Osteoblast (primary cell): ENCODE measurements at regions not wholly inside any gene's neighbourhood (a gene's known extent, or its start where the extent isn't known, plus 50 kb on each side); places are given as distances from the start of the nearest gene placed in this dataset.

Experiments used
- DNase-seq: peaks from one replicate; pipeline ENCODE4 v3.0.0; 2011; ENCODE audit warnings: low spot score, mixed read lengths; ENCODE audit not compliant: insufficient read length; ENCODE audit errors: missing footprints
- H2AFZ ChIP-seq: 2 replicates; pipeline ENCODE4 v1.6.0; 2011; ENCODE audit warnings: mild to moderate bottlenecking, low read length
- H3K27ac ChIP-seq: 2 replicates; pipeline ENCODE4 v1.5.1; 2011; ENCODE audit warnings: mild to moderate bottlenecking, low read depth, low read length, moderate library complexity
- H3K27me3 ChIP-seq: 2 replicates; pipeline ENCODE4 v1.6.0; 2012; ENCODE audit warnings: mild to moderate bottlenecking, control low read depth, inconsistent platforms, low read length, moderate library complexity; ENCODE audit not compliant: insufficient read depth
- H3K36me3 ChIP-seq: 2 replicates; pipeline ENCODE4 v1.5.1; 2011; ENCODE audit warnings: mild to moderate bottlenecking, low read length, control low read depth, moderate library complexity; ENCODE audit not compliant: insufficient read depth
- H3K4me1 ChIP-seq: 2 replicates; pipeline ENCODE4 v1.5.1; 2011; ENCODE audit warnings: mild to moderate bottlenecking, low read length, control low read depth, moderate library complexity; ENCODE audit not compliant: insufficient read depth
- H3K4me2 ChIP-seq: 2 replicates; pipeline ENCODE4 v1.6.0; 2011; ENCODE audit warnings: mild to moderate bottlenecking, low read length; ENCODE audit not compliant: insufficient read depth
- H3K4me3 ChIP-seq: fragments of 200-600 bp; sonication (generic); 3 replicates; pipeline ENCODE4 v1.5.1; 2012; ENCODE audit warnings: mild to moderate bottlenecking, low read length, inconsistent platforms; ENCODE audit not compliant: insufficient read depth
- H3K79me2 ChIP-seq: 2 replicates; pipeline ENCODE4 v1.6.0; 2012; ENCODE audit warnings: mild to moderate bottlenecking, low read length, control low read depth, inconsistent platforms; ENCODE audit not compliant: insufficient read depth
- H3K9me3 ChIP-seq: 2 replicates; pipeline ENCODE4 v1.5.1; 2011; ENCODE audit warnings: low read depth, low read length, control low read depth
- H4K20me1 ChIP-seq: 2 replicates; pipeline ENCODE4 v1.6.0; 2012; ENCODE audit warnings: mild to moderate bottlenecking, low read length, control low read depth; ENCODE audit not compliant: insufficient read depth
- TF ChIP-seq, protein P1 (sequence below): IDR thresholded peaks from 2 replicates; pipeline ENCODE4 v1.5.1; 2011; ENCODE audit warnings: mild to moderate bottlenecking, low read depth, low read length, moderate library complexity; ENCODE audit errors: extremely low read depth

DNA sequence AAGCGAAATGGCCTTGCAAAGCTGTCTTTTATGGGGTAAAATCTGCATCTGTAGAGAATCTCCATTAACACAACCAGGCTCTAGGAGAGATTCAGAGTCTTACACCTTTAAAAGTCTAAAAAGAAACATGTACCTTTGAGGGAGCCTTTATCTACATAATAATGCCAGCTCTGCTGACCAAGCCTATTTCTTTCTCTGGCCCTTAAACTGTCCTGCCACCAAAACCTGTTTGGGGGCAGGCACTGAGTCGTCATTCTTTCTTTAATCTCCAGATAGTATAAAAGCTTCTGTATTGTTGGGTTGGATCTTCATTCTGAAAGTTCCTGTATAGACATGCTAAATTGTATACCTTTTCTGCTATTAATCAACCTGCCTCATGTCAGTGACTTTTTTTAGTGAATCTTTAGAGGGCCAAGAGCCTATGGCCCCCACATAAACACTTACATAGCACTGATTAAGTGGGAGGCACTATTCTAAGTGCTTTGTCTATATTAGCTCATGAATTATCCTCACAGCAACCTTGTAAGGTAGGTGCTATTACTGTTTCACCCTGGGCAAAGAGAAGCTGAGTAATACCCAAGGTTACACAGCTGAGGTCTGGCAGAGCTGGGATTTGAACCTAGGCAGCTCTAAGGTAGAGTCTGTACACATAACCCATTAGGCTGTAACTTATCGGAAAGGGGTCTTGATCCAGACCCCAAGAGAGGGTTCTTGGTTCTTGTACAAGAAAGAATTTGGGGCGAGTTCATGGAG is 232.3 kb upstream of the DTNBP1 start:
- no peaks in the 10 kb centered on the region for H3K9me3 ChIP-seq
- H3K4me1 ChIP-seq: no peaks in the 10 kb centered on the region
- H3K27ac ChIP-seq: no peak overlapping the region
- TF ChIP-seq, protein P1, sequence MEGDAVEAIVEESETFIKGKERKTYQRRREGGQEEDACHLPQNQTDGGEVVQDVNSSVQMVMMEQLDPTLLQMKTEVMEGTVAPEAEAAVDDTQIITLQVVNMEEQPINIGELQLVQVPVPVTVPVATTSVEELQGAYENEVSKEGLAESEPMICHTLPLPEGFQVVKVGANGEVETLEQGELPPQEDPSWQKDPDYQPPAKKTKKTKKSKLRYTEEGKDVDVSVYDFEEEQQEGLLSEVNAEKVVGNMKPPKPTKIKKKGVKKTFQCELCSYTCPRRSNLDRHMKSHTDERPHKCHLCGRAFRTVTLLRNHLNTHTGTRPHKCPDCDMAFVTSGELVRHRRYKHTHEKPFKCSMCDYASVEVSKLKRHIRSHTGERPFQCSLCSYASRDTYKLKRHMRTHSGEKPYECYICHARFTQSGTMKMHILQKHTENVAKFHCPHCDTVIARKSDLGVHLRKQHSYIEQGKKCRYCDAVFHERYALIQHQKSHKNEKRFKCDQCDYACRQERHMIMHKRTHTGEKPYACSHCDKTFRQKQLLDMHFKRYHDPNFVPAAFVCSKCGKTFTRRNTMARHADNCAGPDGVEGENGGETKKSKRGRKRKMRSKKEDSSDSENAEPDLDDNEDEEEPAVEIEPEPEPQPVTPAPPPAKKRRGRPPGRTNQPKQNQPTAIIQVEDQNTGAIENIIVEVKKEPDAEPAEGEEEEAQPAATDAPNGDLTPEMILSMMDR: no peak
- H3K4me3 ChIP-seq: no peak overlapping the region
- H3K36me3 ChIP-seq: no peaks in the 10 kb centered on the region
- DNase-seq: no peak
- no peaks in the 10 kb centered on the region for H3K79me2 ChIP-seq
- H2AFZ ChIP-seq: no peak overlapping the region
- H4K20me1 ChIP-seq: no peaks in the 10 kb centered on the region
- H3K27me3 ChIP-seq: no peaks in the 10 kb centered on the region
- H3K4me2 ChIP-seq: no peak overlapping the region

DNA sequence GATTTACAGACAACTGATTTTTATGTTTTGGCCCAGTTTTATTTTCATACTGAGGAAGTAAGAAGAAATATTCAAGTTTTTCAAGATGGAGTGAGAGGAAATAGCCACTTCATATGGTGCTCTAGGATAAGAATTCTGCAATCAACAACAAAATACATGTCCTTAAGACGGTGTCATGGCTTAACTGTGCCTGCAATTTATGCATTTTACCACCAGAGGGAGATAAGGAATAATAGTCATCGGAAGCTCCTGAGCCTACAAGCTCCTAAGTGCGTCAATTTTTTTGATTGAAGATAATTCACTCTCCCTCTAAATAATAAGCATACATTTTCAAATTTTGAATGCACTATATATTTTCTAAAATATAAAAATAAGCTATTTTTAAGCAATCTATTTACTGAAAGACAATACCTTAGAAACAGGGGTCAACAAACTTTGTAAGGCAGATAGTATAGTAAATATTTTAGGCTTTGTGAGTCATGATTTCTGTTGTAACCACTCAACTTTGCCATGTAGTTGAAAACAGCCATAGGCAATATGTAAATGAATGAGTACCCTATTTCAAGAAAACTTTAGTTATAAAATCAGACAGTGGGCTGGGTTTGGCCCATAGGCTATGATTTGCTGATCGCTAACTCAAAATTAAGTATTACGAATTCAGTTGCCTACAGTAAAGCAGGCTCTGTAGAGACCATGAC is 230.9 kb upstream of the DTNBP1 start:
- Histone ChIP-seq H3K27me3 (no peaks in the 10 kb centered on the region), H3K4me1 (no peaks in the 10 kb centered on the region), H3K27ac (no peak overlapping the region), H3K36me3 (no peaks in the 10 kb centered on the region), H3K4me2 (no peak overlapping the region), H2AFZ (no peak overlapping the region), H3K9me3 (no peaks in the 10 kb centered on the region), H3K79me2 (no peaks in the 10 kb centered on the region), H3K4me3 (no peak overlapping the region), H4K20me1 (no peaks in the 10 kb centered on the region)
- TF ChIP-seq, protein P1: no peak
- DNase-seq: no peak

DNA sequence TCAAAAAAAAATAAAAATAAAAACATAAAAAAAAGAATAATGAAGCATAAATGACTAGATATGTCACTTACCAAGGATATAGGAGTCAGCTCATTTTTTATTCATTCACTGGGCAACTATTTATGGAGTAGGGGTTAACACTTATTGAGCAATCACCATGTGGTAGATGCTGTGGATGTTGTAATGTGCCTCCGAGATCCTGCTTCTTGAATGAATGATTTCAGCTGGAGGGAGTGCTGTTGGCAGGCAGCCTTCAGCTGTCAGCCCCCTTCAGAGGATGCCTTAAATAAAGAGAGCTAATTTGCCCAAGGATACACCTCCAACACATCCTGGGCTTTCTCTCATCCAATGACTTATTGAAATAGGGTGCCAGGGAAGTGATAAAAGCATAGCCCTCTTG is 229.5 kb upstream of the DTNBP1 start:
- H3K27ac ChIP-seq: no peak overlapping the region

More for the DNA sequence above, 229.5 kb upstream of the DTNBP1 start:
- no peak overlapping the region for H2AFZ ChIP-seq
- no peaks in the 10 kb centered on the region for H3K36me3 ChIP-seq
- no peaks in the 10 kb centered on the region for H4K20me1 ChIP-seq
- DNase-seq: no peak
- H3K4me1 ChIP-seq: no peaks in the 10 kb centered on the region
- H3K9me3 ChIP-seq: no peaks in the 10 kb centered on the region
- no peak overlapping the region for H3K4me2 ChIP-seq
- H3K79me2 ChIP-seq: no peaks in the 10 kb centered on the region
- H3K4me3 ChIP-seq: no peak overlapping the region
- H3K27me3 ChIP-seq: no peaks in the 10 kb centered on the region
- TF ChIP-seq, protein P1: no peak
